PC-3 (cell line): ENCODE measurements at regions not wholly inside any gene's neighbourhood (a gene's known extent, or its start where the extent isn't known, plus 50 kb on each side); places are given as distances from the start of the nearest gene placed in this dataset.

ENCODE experiments used
- ATAC-seq: fragments of 200-7000 bp; cut with Tn5 transposase; 2 replicates; pipeline ENCODE4 v1.9.1; 2020; ENCODE audit warnings: mild to moderate bottlenecking, moderate library complexity
- BruUV-seq: library from RNA; stranded (reverse); fragments of 400-500 nt; replicated peaks from 2 replicates; lab custom pipeline; 2021; lab: Mats Ljungman, UMichigan
- CTCF ChIA-PET: fragments of 300-600 bp; sonication (Branson Sonifier 250); formaldehyde crosslinking; loops from one replicate; lab custom pipeline; 2022; ENCODE audit warnings: antibody characterized with exemption; lab: Charles Lee
- POLR2A ChIA-PET: fragments of 300-600 bp; sonication (Branson Sonifier 250); formaldehyde crosslinking; loops from one replicate; lab custom pipeline; 2022; ENCODE audit warnings: antibody characterized with exemption; ENCODE audit not compliant: unreplicated experiment; lab: Charles Lee
- DNase-seq: peaks from one replicate; pipeline ENCODE4 v3.0.0-alpha.2; 2015
- H2AFZ ChIP-seq: fragments of 300-600 bp; sonication (generic); 2 replicates; pipeline ENCODE4 v1.6.0; 2016; ENCODE audit warnings: antibody characterized with exemption, low read length
- H3F3A ChIP-seq: fragments of 300-600 bp; sonication (generic); one replicate; pipeline ENCODE4 v1.6.0; 2017; ENCODE audit warnings: antibody characterized with exemption, low read length, control low read depth, mild to moderate bottlenecking; ENCODE audit not compliant: unreplicated experiment
- H3K27ac ChIP-seq: fragments of 300-600 bp; sonication (generic); 2 replicates; pipeline ENCODE4 v1.5.1; 2016; ENCODE audit warnings: mild to moderate bottlenecking, low read length
- H3K27me3 ChIP-seq: fragments of 300-600 bp; sonication (generic); 2 replicates; pipeline ENCODE4 v1.6.1; 2016; ENCODE audit warnings: low read length, mixed read lengths
- H3K36me3 ChIP-seq: fragments of 300-600 bp; sonication (generic); 2 replicates; pipeline ENCODE4 v1.6.1; 2016; ENCODE audit warnings: low read depth, mixed run types, low read length, mixed read lengths
- H3K4me1 ChIP-seq: fragments of 300-600 bp; sonication (generic); 2 replicates; pipeline ENCODE4 v1.5.1; 2016; ENCODE audit warnings: low read length; ENCODE audit not compliant: insufficient read depth
- H3K4me2 ChIP-seq: fragments of 300-600 bp; sonication (generic); 2 replicates; pipeline ENCODE4 v1.6.0; 2016; ENCODE audit warnings: low read length
- H3K4me3 ChIP-seq: fragments of 300-600 bp; sonication (generic); 2 replicates; pipeline ENCODE4 v1.5.1; 2016; ENCODE audit warnings: mild to moderate bottlenecking, low read length, mixed read lengths
- H3K79me2 ChIP-seq: fragments of 300-600 bp; sonication (generic); 2 replicates; pipeline ENCODE4 v1.6.1; 2017; ENCODE audit warnings: low read length, mixed read lengths
- H3K9ac ChIP-seq: fragments of 300-600 bp; sonication (generic); 2 replicates; pipeline ENCODE4 v1.6.0; 2016; ENCODE audit warnings: mild to moderate bottlenecking, low read length
- H3K9me2 ChIP-seq: fragments of 300-600 bp; sonication (generic); replicated peaks from 2 replicates; pipeline ENCODE4 v1.6.1; 2016; ENCODE audit warnings: mixed run types, low read length, mixed read lengths
- H3K9me3 ChIP-seq: fragments of 300-600 bp; sonication (generic); 2 replicates; pipeline ENCODE4 v1.6.1; 2016; ENCODE audit warnings: low read length, mixed read lengths
- H4K20me1 ChIP-seq: fragments of 300-600 bp; sonication (generic); 2 replicates; pipeline ENCODE4 v1.6.1; 2016; ENCODE audit warnings: low read length, mixed read lengths
- EZH2 ChIP-seq: fragments of 300-600 bp; sonication (generic); IDR thresholded peaks from one replicate; pipeline ENCODE4 v1.6.1; 2017; ENCODE audit warnings: antibody characterized with exemption, mild to moderate bottlenecking, low read length; ENCODE audit not compliant: unreplicated experiment
- EZH2phosphoT487 ChIP-seq: fragments of 300-600 bp; sonication (generic); IDR thresholded peaks from 2 replicates; pipeline ENCODE4 v1.6.1; 2018; ENCODE audit warnings: mild to moderate bottlenecking, antibody characterized with exemption, low read length, borderline replicate concordance
- intact Hi-C: fragments of 100-400 bp; cut with micrococcal nuclease; formaldehyde crosslinking; loops from 2 replicates; pipeline ENCODE4 v1.9.0; 2023
- TF ChIP-seq, protein P1 (sequence below): fragments of 300-600 bp; sonication (generic); conservative IDR thresholded peaks from 2 replicates; pipeline ENCODE4 v1.5.1; 2017; ENCODE audit warnings: antibody characterized with exemption, low read depth, mild to moderate bottlenecking, low read length

DNA sequence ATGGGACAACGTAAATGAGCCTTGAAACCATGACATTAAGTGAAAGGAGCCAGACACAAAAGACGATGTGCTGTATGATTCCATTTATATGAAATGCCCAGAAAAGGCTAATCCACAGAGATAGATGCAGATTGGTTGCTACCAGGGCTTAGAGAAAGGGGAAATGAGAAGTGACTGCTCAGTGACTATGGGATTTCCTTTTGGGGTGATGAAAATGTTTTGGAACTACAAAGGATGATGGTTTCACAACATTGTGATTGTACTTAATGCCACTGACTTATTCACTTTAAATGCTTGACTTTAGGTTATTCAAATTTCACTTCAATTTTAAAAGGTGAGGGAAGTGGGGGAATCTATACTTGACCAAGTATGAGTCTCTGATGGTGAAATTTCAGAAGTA, 414.3 kb downstream of the SETD4 start:
- no TSS peak for BruUV-seq
- CTCF ChIA-PET, result no interaction called here
- ATAC-seq, result no peak

GRCh38 chr21:35644523-35644922, 415.8 kb downstream of the SETD4 start:
- ChIA-PET CTCF (no interaction called here), POLR2A (no interaction called here)
- H3K9me3 ChIP-seq, result no peaks in the 10 kb centered on the region
- no peaks in the 10 kb centered on the region for H3K27me3 ChIP-seq
- ATAC-seq (no peak), DNase-seq (no peak)
- H3K9me2 ChIP-seq, result no peaks in the 10 kb centered on the region
- no peaks in the 10 kb centered on the region for H4K20me1 ChIP-seq
- no peaks in the 10 kb centered on the region for H3K36me3 ChIP-seq
- H3K79me2 ChIP-seq, result no peaks in the 10 kb centered on the region
- no peak overlapping the region for H2AFZ ChIP-seq
- H3K4me1 ChIP-seq, result peaks cover 10% of the 10 kb centered on the region
- no peak overlapping the region for H3K9ac ChIP-seq
- no peaks in the 10 kb centered on the region for H3F3A ChIP-seq
- intact Hi-C loops, result no loop called here
- BruUV-seq, result no TSS peak
- no peak overlapping the region for H3K4me3 ChIP-seq
- no peak overlapping the region for H3K27ac ChIP-seq
- TF ChIP-seq EZH2phosphoT487 (no peak), EZH2 (no peak)
- TF ChIP-seq, protein P1, sequence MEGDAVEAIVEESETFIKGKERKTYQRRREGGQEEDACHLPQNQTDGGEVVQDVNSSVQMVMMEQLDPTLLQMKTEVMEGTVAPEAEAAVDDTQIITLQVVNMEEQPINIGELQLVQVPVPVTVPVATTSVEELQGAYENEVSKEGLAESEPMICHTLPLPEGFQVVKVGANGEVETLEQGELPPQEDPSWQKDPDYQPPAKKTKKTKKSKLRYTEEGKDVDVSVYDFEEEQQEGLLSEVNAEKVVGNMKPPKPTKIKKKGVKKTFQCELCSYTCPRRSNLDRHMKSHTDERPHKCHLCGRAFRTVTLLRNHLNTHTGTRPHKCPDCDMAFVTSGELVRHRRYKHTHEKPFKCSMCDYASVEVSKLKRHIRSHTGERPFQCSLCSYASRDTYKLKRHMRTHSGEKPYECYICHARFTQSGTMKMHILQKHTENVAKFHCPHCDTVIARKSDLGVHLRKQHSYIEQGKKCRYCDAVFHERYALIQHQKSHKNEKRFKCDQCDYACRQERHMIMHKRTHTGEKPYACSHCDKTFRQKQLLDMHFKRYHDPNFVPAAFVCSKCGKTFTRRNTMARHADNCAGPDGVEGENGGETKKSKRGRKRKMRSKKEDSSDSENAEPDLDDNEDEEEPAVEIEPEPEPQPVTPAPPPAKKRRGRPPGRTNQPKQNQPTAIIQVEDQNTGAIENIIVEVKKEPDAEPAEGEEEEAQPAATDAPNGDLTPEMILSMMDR, result no peak
- H3K4me2 ChIP-seq, result no peak overlapping the region

More for the DNA sequence above, 414.3 kb downstream of the SETD4 start:
- Histone ChIP-seq H3K9me3 (no peaks in the 10 kb centered on the region), H3K36me3 (no peaks in the 10 kb centered on the region), H3K4me1 (peaks cover 10% of the 10 kb centered on the region), H3K27me3 (no peaks in the 10 kb centered on the region), H3K9ac (no peak overlapping the region), H4K20me1 (no peaks in the 10 kb centered on the region), H3K9me2 (no peaks in the 10 kb centered on the region), H3K79me2 (no peaks in the 10 kb centered on the region), H3F3A (no peaks in the 10 kb centered on the region), H3K4me3 (no peak overlapping the region), H3K4me2 (no peak overlapping the region), H2AFZ (no peak overlapping the region), H3K27ac (no peak overlapping the region)
- intact Hi-C loops, result no loop called here
- POLR2A ChIA-PET, result no interaction called here
- DNase-seq, result no peak
- TF ChIP-seq EZH2 (no peak), EZH2phosphoT487 (no peak)
- TF ChIP-seq, protein P1, result no peak

- peak; percentile 70 for DNase-seq
- H2AFZ ChIP-seq, result no peak overlapping the region
Measured at GRCh38 chr21:35643176-35643575, 417.1 kb downstream of the SETD4 start.

More at GRCh38 chr21:35643176-35643575, 417.1 kb downstream of the SETD4 start:
- no TSS peak for BruUV-seq
- Histone ChIP-seq H3K4me2 (no peak overlapping the region), H3K4me3 (no peak overlapping the region), H3K4me1 (no peaks in the 10 kb centered on the region), H4K20me1 (no peaks in the 10 kb centered on the region), H3K79me2 (no peaks in the 10 kb centered on the region), H3K36me3 (no peaks in the 10 kb centered on the region), H3K27ac (no peak overlapping the region), H3K9me2 (no peaks in the 10 kb centered on the region), H3K27me3 (no peaks in the 10 kb centered on the region), H3K9ac (no peak overlapping the region), H3K9me3 (no peaks in the 10 kb centered on the region), H3F3A (no peaks in the 10 kb centered on the region)
- ChIA-PET POLR2A (no interaction called here), CTCF (no interaction called here)
- intact Hi-C loops, result no loop called here
- ATAC-seq, result no peak
- TF ChIP-seq EZH2phosphoT487 (no peak), EZH2 (no peak)
- TF ChIP-seq, protein P1, result no peak
